IPS-18a (cell line): ENCODE measurements at regions not wholly inside any gene's neighbourhood (a gene's known extent, or its start where the extent isn't known, plus 50 kb on each side); places are given as distances from the start of the nearest gene placed in this dataset.
"Not testable (repeated sequence)": the region's sequence is repeated elsewhere in the genome, so short reads cannot be mapped to it uniquely, and the experiment has no call there.

Source experiments
- H3K27ac ChIP-seq: one replicate; pipeline ENCODE4 v1.5.1; 2013; ENCODE audit warnings: low read length
- H3K27me3 ChIP-seq: one replicate; pipeline ENCODE4 v1.6.1; 2013; ENCODE audit warnings: mild to moderate bottlenecking, low read length; ENCODE audit not compliant: control insufficient read depth, insufficient read depth
- H3K36me3 ChIP-seq: one replicate; pipeline ENCODE4 v1.6.1; 2013; ENCODE audit warnings: low read depth, low read length; ENCODE audit not compliant: control insufficient read depth
- H3K4me1 ChIP-seq: one replicate; pipeline ENCODE4 v1.6.1; 2013; ENCODE audit warnings: low read depth, low read length; ENCODE audit not compliant: control insufficient read depth
- H3K4me3 ChIP-seq: one replicate; pipeline ENCODE4 v1.5.1; 2013; ENCODE audit warnings: low read length
- H3K9ac ChIP-seq: one replicate; pipeline ENCODE4 v1.6.1; 2013; ENCODE audit warnings: mild to moderate bottlenecking, low read length, moderate library complexity
- H3K9me3 ChIP-seq: one replicate; pipeline ENCODE4 v1.6.1; 2013; ENCODE audit warnings: low read depth, low read length; ENCODE audit not compliant: control insufficient read depth

- Histone ChIP-seq H3K36me3 (no peaks in the 10 kb centered on the region), H3K4me3 (no peak overlapping the region), H3K4me1 (peaks cover 8% of the 10 kb centered on the region)
Observed at GRCh38 chr6:90892271-90892670, 305.4 kb upstream of the MAP3K7 start.

DNA sequence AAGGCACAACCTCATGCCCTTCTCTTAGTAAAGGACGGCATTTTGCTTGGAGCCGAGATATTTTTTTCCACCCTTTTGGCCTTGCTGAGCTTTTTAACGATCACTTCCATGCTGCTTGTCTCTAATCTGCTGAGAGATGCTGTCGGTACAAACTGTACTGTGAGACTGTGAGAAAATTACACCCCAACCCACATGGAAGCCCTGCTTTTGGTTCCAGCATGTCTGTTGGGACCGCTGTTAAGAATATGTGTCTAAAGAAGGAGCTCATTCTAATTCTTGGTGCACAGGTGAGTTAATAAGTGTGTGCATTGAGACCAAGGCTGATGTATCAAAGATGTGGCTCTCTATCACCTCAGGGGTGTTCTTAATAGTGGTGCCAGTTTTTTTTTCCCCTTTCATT, 304.5 kb upstream of the MAP3K7 start:
- Histone ChIP-seq H3K36me3 (no peaks in the 10 kb centered on the region), H3K27ac (no peak overlapping the region), H3K27me3 (no peaks in the 10 kb centered on the region), H3K9me3 (no peaks in the 10 kb centered on the region), H3K4me1 (peaks cover 6% of the 10 kb centered on the region), H3K4me3 (no peak overlapping the region), H3K9ac (no peak overlapping the region)

More at GRCh38 chr6:90892271-90892670, 305.4 kb upstream of the MAP3K7 start:
- Histone ChIP-seq H3K9ac (no peak overlapping the region), H3K27ac (no peak overlapping the region), H3K27me3 (no peaks in the 10 kb centered on the region), H3K9me3 (no peaks in the 10 kb centered on the region)

- no peaks in the 10 kb centered on the region for H3K9me3 ChIP-seq
- H3K27ac ChIP-seq: no peak overlapping the region
- H3K9ac ChIP-seq: no peak overlapping the region
Observed at GRCh38 chr6:90890683-90891330, 303.9 kb upstream of the MAP3K7 start.

GRCh38 chr6:90887764-90888163, 300.9 kb upstream of the MAP3K7 start:
- Histone ChIP-seq H3K36me3 (no peaks in the 10 kb centered on the region), H3K27ac (no peak overlapping the region), H3K27me3 (no peaks in the 10 kb centered on the region), H3K9me3 (no peaks in the 10 kb centered on the region), H3K9ac (no peak overlapping the region), H3K4me3 (no peak overlapping the region), H3K4me1 (peaks cover 5% of the 10 kb centered on the region)

More at GRCh38 chr6:90890683-90891330, 303.9 kb upstream of the MAP3K7 start:
- no peak overlapping the region for H3K4me3 ChIP-seq
- no peaks in the 10 kb centered on the region for H3K27me3 ChIP-seq
- no peaks in the 10 kb centered on the region for H3K36me3 ChIP-seq
- peaks cover 5% of the 10 kb centered on the region for H3K4me1 ChIP-seq

- Histone ChIP-seq H3K4me3 (no peak overlapping the region), H3K27ac (no peak overlapping the region), H3K27me3 (no peaks in the 10 kb centered on the region), H3K9me3 (no peaks in the 10 kb centered on the region), H3K36me3 (no peaks in the 10 kb centered on the region), H3K9ac (no peak overlapping the region), H3K4me1 (peaks cover 4% of the 10 kb centered on the region)
Observed at GRCh38 chr6:90885611-90886056, 298.8 kb upstream of the MAP3K7 start.

DNA sequence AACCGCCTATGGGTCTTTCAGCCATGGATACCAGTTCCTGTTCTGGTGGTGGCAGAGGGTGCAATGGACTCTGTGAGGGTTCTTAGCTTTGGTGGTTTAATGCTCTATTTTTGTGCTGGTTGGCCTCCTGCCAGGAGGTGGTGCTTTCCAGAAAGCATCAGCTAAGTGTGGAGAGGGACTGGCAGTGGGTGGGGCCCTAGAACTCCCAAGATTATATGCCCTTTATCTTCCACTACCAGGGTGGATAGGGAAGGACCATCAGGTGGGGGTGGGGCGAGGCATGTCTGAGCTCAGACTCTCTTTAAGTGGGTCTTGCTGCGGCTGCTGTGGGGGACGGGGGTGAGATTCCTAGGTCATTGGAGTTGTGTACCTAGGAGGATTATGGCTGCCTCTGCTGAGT, 298.3 kb upstream of the MAP3K7 start:
- not testable (repeated sequence) for H3K36me3 ChIP-seq, H3K27ac ChIP-seq, H3K9ac ChIP-seq, H3K27me3 ChIP-seq, H3K9me3 ChIP-seq, H3K4me1 ChIP-seq, H3K4me3 ChIP-seq

- no peaks in the 10 kb centered on the region for H3K4me1 ChIP-seq
- H3K9ac ChIP-seq: no peak overlapping the region
- no peaks in the 10 kb centered on the region for H3K27me3 ChIP-seq
- no peaks in the 10 kb centered on the region for H3K9me3 ChIP-seq
- no peak overlapping the region for H3K27ac ChIP-seq
- no peaks in the 10 kb centered on the region for H3K36me3 ChIP-seq
- no peak overlapping the region for H3K4me3 ChIP-seq
Observed at GRCh38 chr6:90877616-90878015, 290.7 kb upstream of the MAP3K7 start.

- H3K4me3 ChIP-seq: no peak overlapping the region
- H3K27me3 ChIP-seq: no peaks in the 10 kb centered on the region
- H3K9me3 ChIP-seq: no peaks in the 10 kb centered on the region
Observed at GRCh38 chr6:90874931-90875330, 288.1 kb upstream of the MAP3K7 start.

GRCh38 chr6:90872981-90873380, 286.1 kb upstream of the MAP3K7 start:
- Histone ChIP-seq H3K9ac (no peak overlapping the region), H3K4me3 (no peak overlapping the region), H3K9me3 (no peaks in the 10 kb centered on the region), H3K4me1 (no peaks in the 10 kb centered on the region), H3K36me3 (no peaks in the 10 kb centered on the region), H3K27me3 (no peaks in the 10 kb centered on the region), H3K27ac (no peak overlapping the region)

More at GRCh38 chr6:90874931-90875330, 288.1 kb upstream of the MAP3K7 start:
- Histone ChIP-seq H3K9ac (no peak overlapping the region), H3K27ac (no peak overlapping the region), H3K36me3 (no peaks in the 10 kb centered on the region), H3K4me1 (no peaks in the 10 kb centered on the region)

DNA sequence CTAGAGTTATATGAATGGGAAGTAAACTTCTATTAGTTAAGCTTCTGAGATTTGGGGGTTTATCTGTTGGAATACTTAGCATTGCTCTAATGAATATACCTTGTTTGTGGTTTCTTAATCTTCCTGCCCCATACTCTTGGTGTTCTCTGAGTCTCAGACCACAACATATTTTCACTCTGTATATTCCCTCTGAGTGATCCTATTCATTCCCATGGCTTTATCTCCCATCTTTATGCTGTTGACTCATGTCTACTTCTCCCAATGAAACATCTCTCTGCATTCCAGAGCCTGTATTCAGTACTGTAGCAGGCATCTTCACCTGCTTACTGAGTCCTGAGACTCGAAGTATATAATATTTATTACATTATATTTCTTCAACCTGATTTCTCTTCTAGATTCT, 283.7 kb upstream of the MAP3K7 start:
- no peaks in the 10 kb centered on the region for H3K4me1 ChIP-seq
- H3K4me3 ChIP-seq: no peak overlapping the region
- no peaks in the 10 kb centered on the region for H3K27me3 ChIP-seq
- H3K9me3 ChIP-seq: no peaks in the 10 kb centered on the region
- H3K9ac ChIP-seq: no peak overlapping the region
- no peak overlapping the region for H3K27ac ChIP-seq
- H3K36me3 ChIP-seq: no peaks in the 10 kb centered on the region

DNA sequence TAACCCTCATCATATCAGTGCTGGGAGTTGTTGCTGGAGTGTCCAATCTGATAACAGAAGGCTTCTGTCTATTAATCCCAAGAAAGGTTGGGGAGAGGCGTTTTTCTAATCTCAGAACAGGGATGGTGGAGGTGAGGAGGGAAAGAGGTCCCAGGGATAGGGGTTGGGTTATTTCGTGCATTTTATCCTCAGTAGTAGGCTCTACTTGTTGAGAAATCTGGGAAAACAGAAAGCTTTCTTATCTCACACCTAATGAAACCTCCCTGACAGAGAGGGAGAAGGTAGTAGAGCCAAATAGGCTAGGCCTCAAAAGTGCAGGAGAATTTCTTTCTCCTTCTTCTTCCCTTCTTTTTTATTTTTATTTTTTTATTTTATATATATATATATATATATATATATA, 281.8 kb upstream of the MAP3K7 start:
- Histone ChIP-seq H3K9me3 (no peaks in the 10 kb centered on the region), H3K4me3 (no peak overlapping the region), H3K4me1 (no peaks in the 10 kb centered on the region), H3K36me3 (no peaks in the 10 kb centered on the region), H3K27me3 (no peaks in the 10 kb centered on the region), H3K9ac (no peak overlapping the region), H3K27ac (no peak overlapping the region)

- Histone ChIP-seq H3K9me3 (no peaks in the 10 kb centered on the region), H3K36me3 (no peaks in the 10 kb centered on the region), H3K27me3 (no peaks in the 10 kb centered on the region), H3K4me3 (no peak overlapping the region), H3K27ac (no peak overlapping the region), H3K9ac (no peak overlapping the region), H3K4me1 (no peaks in the 10 kb centered on the region)
Observed at GRCh38 chr6:90868256-90868655, 281.4 kb upstream of the MAP3K7 start.
